AG08396 (cell line): ENCODE measurements at regions not wholly inside any gene's neighbourhood (a gene's known extent, or its start where the extent isn't known, plus 50 kb on each side); places are given as distances from the start of the nearest gene placed in this dataset.
"Not testable (repeated sequence)": the region's sequence is repeated elsewhere in the genome, so short reads cannot be mapped to it uniquely, and the experiment has no call there.

Experiments used
- DNase-seq: peaks from one replicate; pipeline ENCODE4 v3.0.0; 2012; ENCODE audit warnings: low spot score, mixed read lengths

- no peak for DNase-seq
Measured at GRCh38 chr2:175755656-175756386, 246.2 kb downstream of the LNPK start.

- no peak for DNase-seq
Measured at GRCh38 chr2:175755169-175755568, 246.9 kb downstream of the LNPK start.

GRCh38 chr2:175750195-175750594 is 251.9 kb downstream of the LNPK start:
- no peak for DNase-seq

GRCh38 chr2:175745911-175746310 is 256.2 kb downstream of the LNPK start:
- DNase-seq, result no peak

GRCh38 chr2:175744000-175744399 is 258.1 kb downstream of the LNPK start:
- no peak for DNase-seq

GRCh38 chr2:175743011-175743410 is 259.1 kb downstream of the LNPK start:
- DNase-seq, result no peak

- DNase-seq, result peak; percentile 21
Measured at GRCh38 chr2:175742367-175742766, 259.7 kb downstream of the LNPK start.

GRCh38 chr2:175741164-175741563 is 260.9 kb downstream of the LNPK start:
- no peak for DNase-seq

GRCh38 chr2:175737722-175738361 is 264.2 kb downstream of the LNPK start:
- DNase-seq, result no peak

GRCh38 chr2:175734686-175735085 is 267.4 kb downstream of the LNPK start:
- DNase-seq, result no peak

GRCh38 chr2:175732531-175732930 is 269.5 kb downstream of the LNPK start:
- DNase-seq, result no peak

- DNase-seq, result no peak
Measured at GRCh38 chr2:175730050-175730449, 272.0 kb downstream of the LNPK start.

GRCh38 chr2:175729049-175729706 is 272.9 kb downstream of the LNPK start:
- no peak for DNase-seq

- DNase-seq, result no peak
Measured at GRCh38 chr2:175728032-175728431, 274.0 kb downstream of the LNPK start.

GRCh38 chr2:175726223-175726622 is 275.8 kb downstream of the LNPK start:
- peak; percentile 16 for DNase-seq

- DNase-seq, result no peak
Measured at GRCh38 chr2:175709248-175709647, 292.8 kb downstream of the LNPK start.

- DNase-seq, result no peak
Measured at GRCh38 chr2:175707322-175707721, 294.7 kb downstream of the LNPK start.

GRCh38 chr2:175704568-175704967 is 297.5 kb downstream of the LNPK start:
- DNase-seq, result not testable (repeated sequence)

GRCh38 chr2:175698061-175698460 is 304.0 kb downstream of the LNPK start:
- DNase-seq, result no peak

- peak; percentile 28 for DNase-seq
Measured at GRCh38 chr2:175690113-175690837, 311.8 kb downstream of the LNPK start.

GRCh38 chr2:175688243-175688642 is 313.8 kb downstream of the LNPK start:
- DNase-seq, result no peak

GRCh38 chr2:175687465-175687864 is 314.6 kb downstream of the LNPK start:
- DNase-seq, result no peak

GRCh38 chr2:175686002-175686401 is 316.1 kb downstream of the LNPK start:
- DNase-seq, result no peak
